ENCODE measurements at regions not wholly inside any gene's neighbourhood (a gene's known extent, or its start where the extent isn't known, plus 50 kb on each side); places are given as distances from the start of the nearest gene placed in this dataset.

- CTCF ChIA-PET: interaction anchor here (0.7 kb wide), 1 partner anchor 167 kb away, joined by 3 read pairs; no protein-coding TSS in a partner anchor
Observed at GRCh38 chr5:159751459-159751858, 164.8 kb upstream of the ADRA1B start.

GRCh38 chr5:159752622-159753275 lies 163.5 kb upstream of the ADRA1B start:
- no peak overlapping the region for H3K4me3 ChIP-seq (ENCODE audit: low read length)
- no peaks in the 10 kb centered on the region for H3K9me3 ChIP-seq (ENCODE audit: control insufficient read depth in 2 of 3, low read length in 3 of 3)
- H3K9me3 Mint-ChIP-seq: peaks cover 0 to 20% (median 8%) of the 10 kb centered on the region in 11 donors
- DNase-seq (no peak), ATAC-seq (no peak)
- H3K27ac Mint-ChIP-seq: no peak overlapping the region
- H3K4me1 Mint-ChIP-seq: peaks cover 0 to 12% (median 2%) of the 10 kb centered on the region in 7 donors
- ChIA-PET POLR2A (no interaction called here), CTCF (no interaction called here)
- peaks cover 0 to 4% (median 0%) of the 10 kb centered on the region in 5 donors for H3K36me3 Mint-ChIP-seq
- H3K27me3 Mint-ChIP-seq: peaks cover 0 to 10% (median 0%) of the 10 kb centered on the region in 5 donors
- H3K4me3 Mint-ChIP-seq: no peak overlapping the region
- H3K4me1 ChIP-seq (ENCODE audit: control insufficient read depth in 2 of 2, insufficient read depth in 2 of 2, low read length in 2 of 2): no peaks in the 10 kb centered on the region
- H3K27me3 ChIP-seq (ENCODE audit: control insufficient read depth in 2 of 2, insufficient read depth in 2 of 2, low read length in 2 of 2): no peaks in the 10 kb centered on the region
- H3K36me3 ChIP-seq (ENCODE audit: control insufficient read depth in 2 of 3, insufficient read depth in 3 of 3, low read length in 3 of 3): no peaks in the 10 kb centered on the region
- intact Hi-C loops (cut with micrococcal nuclease): no loop called here
- no peak overlapping the region for H3K27ac ChIP-seq (ENCODE audit: low read depth, low read length)

More at GRCh38 chr5:159751459-159751858, 164.8 kb upstream of the ADRA1B start:
- Histone ChIP-seq H3K9me3 (ENCODE audit: control insufficient read depth in 2 of 3, low read length in 3 of 3) (no peaks in the 10 kb centered on the region), H3K27ac (ENCODE audit: low read depth, low read length) (no peak overlapping the region), H3K36me3 (ENCODE audit: control insufficient read depth in 2 of 3, insufficient read depth in 3 of 3, low read length in 3 of 3) (no peaks in the 10 kb centered on the region), H3K4me1 (ENCODE audit: control insufficient read depth in 2 of 2, insufficient read depth in 2 of 2, low read length in 2 of 2) (no peaks in the 10 kb centered on the region), H3K4me3 (ENCODE audit: low read length) (no peak overlapping the region), H3K27me3 (ENCODE audit: control insufficient read depth in 2 of 2, insufficient read depth in 2 of 2, low read length in 2 of 2) (no peaks in the 10 kb centered on the region)
- Mint-ChIP-seq H3K4me1 (peaks cover 0 to 12% (median 2%) of the 10 kb centered on the region in 7 donors), H3K27ac (peak overlapping the region in 1 of 9 donors; percentile 59), H3K36me3 (peaks cover 0 to 4% (median 0%) of the 10 kb centered on the region in 5 donors), H3K9me3 (peaks cover 0 to 20% (median 8%) of the 10 kb centered on the region in 11 donors), H3K27me3 (peaks cover 0 to 10% (median 0%) of the 10 kb centered on the region in 5 donors), H3K4me3 (no peak overlapping the region)
- ATAC-seq: no peak
- POLR2A ChIA-PET: no interaction called here
- DNase-seq: no peak
- intact Hi-C loops (cut with micrococcal nuclease): no loop called here

GRCh38 chr5:159758189-159758588 lies 158.1 kb upstream of the ADRA1B start:
- H3K4me3 ChIP-seq (ENCODE audit: low read length): no peak overlapping the region
- intact Hi-C loops (cut with micrococcal nuclease): no loop called here
- ATAC-seq (no peak), DNase-seq (no peak)
- no peaks in the 10 kb centered on the region for H3K36me3 ChIP-seq (ENCODE audit: control insufficient read depth in 2 of 3, insufficient read depth in 3 of 3, low read length in 3 of 3)
- Mint-ChIP-seq H3K4me3 (no peak overlapping the region), H3K27ac (no peak overlapping the region), H3K4me1 (peaks cover 0 to 6% (median 0%) of the 10 kb centered on the region in 7 donors), H3K36me3 (no peaks in the 10 kb centered on the region), H3K27me3 (peaks cover 0 to 10% (median 4%) of the 10 kb centered on the region in 5 donors), H3K9me3 (peaks cover 0 to 3% (median 0%) of the 10 kb centered on the region in 11 donors)
- no peaks in the 10 kb centered on the region for H3K27me3 ChIP-seq (ENCODE audit: control insufficient read depth in 2 of 2, insufficient read depth in 2 of 2, low read length in 2 of 2)
- H3K9me3 ChIP-seq (ENCODE audit: control insufficient read depth in 2 of 3, low read length in 3 of 3): no peaks in the 10 kb centered on the region
- no peaks in the 10 kb centered on the region for H3K4me1 ChIP-seq (ENCODE audit: control insufficient read depth in 2 of 2, insufficient read depth in 2 of 2, low read length in 2 of 2)
- ChIA-PET CTCF (no interaction called here), POLR2A (no interaction called here)
- H3K27ac ChIP-seq (ENCODE audit: low read depth, low read length): no peak overlapping the region

- H3K4me3 ChIP-seq (ENCODE audit: low read length): no peak overlapping the region
- intact Hi-C loops (cut with micrococcal nuclease): no loop called here
- no peaks in the 10 kb centered on the region for H3K27me3 ChIP-seq (ENCODE audit: control insufficient read depth in 2 of 2, insufficient read depth in 2 of 2, low read length in 2 of 2)
- Mint-ChIP-seq H3K27ac (no peak overlapping the region), H3K4me1 (peaks cover 0 to 9% (median 7%) of the 10 kb centered on the region in 7 donors), H3K27me3 (peaks cover 0 to 7% (median 4%) of the 10 kb centered on the region in 5 donors), H3K4me3 (no peak overlapping the region), H3K9me3 (no peaks in the 10 kb centered on the region), H3K36me3 (no peaks in the 10 kb centered on the region)
- ChIA-PET POLR2A (no interaction called here), CTCF (no interaction called here)
- DNase-seq: no peak
- no peaks in the 10 kb centered on the region for H3K9me3 ChIP-seq (ENCODE audit: control insufficient read depth in 2 of 3, low read length in 3 of 3)
- no peak for ATAC-seq
- no peak overlapping the region for H3K27ac ChIP-seq (ENCODE audit: low read depth, low read length)
- no peaks in the 10 kb centered on the region for H3K4me1 ChIP-seq (ENCODE audit: control insufficient read depth in 2 of 2, insufficient read depth in 2 of 2, low read length in 2 of 2)
- no peaks in the 10 kb centered on the region for H3K36me3 ChIP-seq (ENCODE audit: control insufficient read depth in 2 of 3, insufficient read depth in 3 of 3, low read length in 3 of 3)
Observed at GRCh38 chr5:159759791-159760290, 156.4 kb upstream of the ADRA1B start.

GRCh38 chr5:159762921-159763320 lies 153.4 kb upstream of the ADRA1B start:
- H3K36me3 Mint-ChIP-seq: no peaks in the 10 kb centered on the region
- POLR2A ChIA-PET: no interaction called here

GRCh38 chr5:159763562-159763961 lies 152.7 kb upstream of the ADRA1B start:
- CTCF ChIA-PET: no interaction called here
- intact Hi-C loops (cut with micrococcal nuclease): no loop called here
- Histone ChIP-seq H3K27ac (ENCODE audit: low read depth, low read length) (no peak overlapping the region), H3K9me3 (ENCODE audit: control insufficient read depth in 2 of 3, low read length in 3 of 3) (no peaks in the 10 kb centered on the region), H3K36me3 (ENCODE audit: control insufficient read depth in 2 of 3, insufficient read depth in 3 of 3, low read length in 3 of 3) (no peaks in the 10 kb centered on the region), H3K4me1 (ENCODE audit: control insufficient read depth in 2 of 2, insufficient read depth in 2 of 2, low read length in 2 of 2) (no peaks in the 10 kb centered on the region), H3K27me3 (ENCODE audit: control insufficient read depth in 2 of 2, insufficient read depth in 2 of 2, low read length in 2 of 2) (no peaks in the 10 kb centered on the region), H3K4me3 (ENCODE audit: low read length) (no peak overlapping the region)
- Mint-ChIP-seq H3K4me3 (no peak overlapping the region), H3K9me3 (peaks cover 0 to 5% (median 0%) of the 10 kb centered on the region in 11 donors), H3K4me1 (peaks cover 0 to 9% (median 7%) of the 10 kb centered on the region in 7 donors), H3K27me3 (peaks cover 11 to 20% (median 13%) of the 10 kb centered on the region in 5 donors), H3K27ac (no peak overlapping the region), H3K36me3 (no peaks in the 10 kb centered on the region)
- DNase-seq (no peak), ATAC-seq (no peak)
- POLR2A ChIA-PET: no interaction called here

More at GRCh38 chr5:159762921-159763320, 153.4 kb upstream of the ADRA1B start:
- Mint-ChIP-seq H3K4me3 (no peak overlapping the region), H3K27ac (no peak overlapping the region), H3K4me1 (peaks cover 0 to 9% (median 7%) of the 10 kb centered on the region in 7 donors), H3K27me3 (peaks cover 8 to 16% (median 8%) of the 10 kb centered on the region in 5 donors), H3K9me3 (peaks cover 0 to 3% (median 0%) of the 10 kb centered on the region in 11 donors)
- H3K4me3 ChIP-seq (ENCODE audit: low read length): no peak overlapping the region
- H3K4me1 ChIP-seq (ENCODE audit: control insufficient read depth in 2 of 2, insufficient read depth in 2 of 2, low read length in 2 of 2): no peaks in the 10 kb centered on the region
- H3K27me3 ChIP-seq (ENCODE audit: control insufficient read depth in 2 of 2, insufficient read depth in 2 of 2, low read length in 2 of 2): no peaks in the 10 kb centered on the region
- CTCF ChIA-PET: no interaction called here
- DNase-seq: no peak
- intact Hi-C loops (cut with micrococcal nuclease): no loop called here
- ATAC-seq: no peak
- H3K27ac ChIP-seq (ENCODE audit: low read depth, low read length): no peak overlapping the region
- H3K36me3 ChIP-seq (ENCODE audit: control insufficient read depth in 2 of 3, insufficient read depth in 3 of 3, low read length in 3 of 3): no peaks in the 10 kb centered on the region
- H3K9me3 ChIP-seq (ENCODE audit: control insufficient read depth in 2 of 3, low read length in 3 of 3): no peaks in the 10 kb centered on the region
